HEK293T (cell line): ENCODE measurements at regions not wholly inside any gene's neighbourhood (a gene's known extent, or its start where the extent isn't known, plus 50 kb on each side); places are given as distances from the start of the nearest gene placed in this dataset.

Experiments used
- ARNT ChIP-seq: fragments of 450-650 bp; IDR thresholded peaks from 2 replicates; pipeline ENCODE4 v1.6.1; 2017; ENCODE audit warnings: mild to moderate bottlenecking
- BHLHE40 ChIP-seq: fragments of 450-650 bp; IDR thresholded peaks from 2 replicates; pipeline ENCODE4 v1.6.1; 2016; ENCODE audit warnings: mild to moderate bottlenecking, moderate library complexity, borderline replicate concordance
- ELF4 ChIP-seq: fragments of 450-650 bp; IDR thresholded peaks from 2 replicates; pipeline ENCODE4 v1.6.1; 2017; ENCODE audit warnings: antibody characterized with exemption
- TARDBP ChIP-seq: fragments of 450-650 bp; IDR thresholded peaks from 2 replicates; pipeline ENCODE4 v1.6.1; 2016

DNA sequence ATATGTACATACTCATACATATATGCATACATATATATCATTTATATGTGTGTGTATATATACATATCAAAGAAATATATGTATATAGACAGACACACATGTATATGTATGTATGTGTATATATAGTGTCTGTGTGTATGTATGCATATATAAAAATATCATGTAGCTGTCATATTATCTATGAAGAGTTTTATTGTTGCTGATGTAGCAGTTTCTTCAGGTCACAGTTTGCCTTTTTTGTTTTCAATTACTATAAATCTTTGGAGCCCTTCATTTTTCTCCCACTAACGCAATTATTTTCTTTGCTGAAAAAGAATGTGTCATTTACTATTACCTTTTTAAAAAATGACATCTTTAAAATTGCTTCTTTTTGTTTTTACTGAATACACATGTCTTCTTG lies 904.5 kb downstream of the PLA2G4A start:
- no peak for TF ChIP-seq ARNT
- TF ChIP-seq ELF4, result no peak
- TF ChIP-seq BHLHE40, result no peak
- no peak for TF ChIP-seq TARDBP
